Loucy (cell line): ENCODE measurements at regions not wholly inside any gene's neighbourhood (a gene's known extent, or its start where the extent isn't known, plus 50 kb on each side); places are given as distances from the start of the nearest gene placed in this dataset.

Source experiments
- H2AFZ ChIP-seq: fragments of 200-600 bp; sonication (generic); 2 replicates; pipeline ENCODE4 v1.6.0; 2016; ENCODE audit warnings: antibody characterized with exemption, mild to moderate bottlenecking, low read length, moderate library complexity
- H3F3A ChIP-seq: fragments of 200-600 bp; 2 replicates; pipeline ENCODE4 v1.6.0; 2016; ENCODE audit warnings: antibody characterized with exemption, low read depth, mild to moderate bottlenecking
- H3K27me3 ChIP-seq: fragments of 200-600 bp; sonication (generic); 2 replicates; pipeline ENCODE4 v1.6.1; 2014; ENCODE audit warnings: low read length, mild to moderate bottlenecking; ENCODE audit not compliant: insufficient read depth, poor library complexity, severe bottlenecking
- H3K36me3 ChIP-seq: fragments of 200-600 bp; sonication (generic); 2 replicates; pipeline ENCODE4 v1.6.1; 2016; ENCODE audit warnings: low read length; ENCODE audit not compliant: insufficient read depth
- H3K4me1 ChIP-seq: fragments of 200-600 bp; sonication (generic); 2 replicates; pipeline ENCODE4 v1.5.1; 2014; ENCODE audit warnings: low read length, mild to moderate bottlenecking; ENCODE audit not compliant: insufficient read depth, poor library complexity, severe bottlenecking
- H3K4me2 ChIP-seq: fragments of 200-600 bp; sonication (generic); 2 replicates; pipeline ENCODE4 v1.6.0; 2014; ENCODE audit warnings: antibody characterized with exemption, low read length, low read depth, mild to moderate bottlenecking; ENCODE audit not compliant: poor library complexity, severe bottlenecking
- H3K4me3 ChIP-seq: fragments of 200-600 bp; sonication (generic); 2 replicates; pipeline ENCODE4 v1.5.1; 2014; ENCODE audit warnings: low read length, mild to moderate bottlenecking, mixed read lengths; ENCODE audit not compliant: poor library complexity, severe bottlenecking
- H3K79me2 ChIP-seq: fragments of 200-600 bp; sonication (generic); 2 replicates; pipeline ENCODE4 v1.6.1; 2014; ENCODE audit warnings: low read length; ENCODE audit not compliant: insufficient read depth
- H3K9ac ChIP-seq: fragments of 200-600 bp; sonication (generic); 2 replicates; pipeline ENCODE4 v1.6.0; 2014; ENCODE audit warnings: mild to moderate bottlenecking, low read depth, low read length, moderate library complexity; ENCODE audit not compliant: poor library complexity, severe bottlenecking
- H3K9me2 ChIP-seq: fragments of 200-600 bp; sonication (generic); replicated peaks from 2 replicates; pipeline ENCODE4 v1.6.1; 2016; ENCODE audit warnings: low read depth, low read length, mixed read lengths
- H3K9me3 ChIP-seq: fragments of 200-600 bp; sonication (generic); 2 replicates; pipeline ENCODE4 v1.6.1; 2014; ENCODE audit warnings: mild to moderate bottlenecking, antibody characterized with exemption, low read length, low read depth; ENCODE audit not compliant: insufficient read depth
- H4K20me1 ChIP-seq: fragments of 200-600 bp; sonication (generic); 2 replicates; pipeline ENCODE4 v1.6.0; 2014; ENCODE audit warnings: antibody characterized with exemption, low read length, mild to moderate bottlenecking; ENCODE audit not compliant: insufficient read depth, poor library complexity, severe bottlenecking
- EZH2phosphoT487 ChIP-seq: fragments of 200-600 bp; IDR thresholded peaks from 2 replicates; pipeline ENCODE4 v1.6.1; 2018; ENCODE audit warnings: antibody characterized with exemption, mild to moderate bottlenecking, moderate library complexity, borderline replicate concordance
- TF ChIP-seq, protein P1 (sequence below): fragments of 200-600 bp; sonication (generic); conservative IDR thresholded peaks from 2 replicates; pipeline ENCODE4 v1.5.1; 2014; ENCODE audit warnings: mild to moderate bottlenecking, antibody characterized with exemption, low read length

DNA sequence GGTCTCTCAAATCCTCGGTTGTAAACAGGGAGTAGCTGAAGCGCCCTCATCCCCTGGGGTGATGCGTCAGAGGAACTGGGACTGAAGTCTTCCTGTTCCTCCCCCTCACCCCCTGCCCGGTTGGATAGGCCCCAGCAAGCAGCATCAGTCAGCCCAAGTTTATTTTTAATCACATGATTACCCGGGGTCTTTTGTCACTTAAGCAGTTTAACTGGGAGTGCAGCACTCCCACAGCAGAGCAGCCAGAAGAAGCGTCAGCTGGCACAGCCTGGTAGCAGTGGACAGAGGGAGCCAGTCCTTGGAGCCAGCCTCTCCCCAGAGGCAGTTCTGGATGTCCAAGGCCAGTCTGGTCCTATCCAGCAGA is 342.1 kb downstream of the CTTN start:
- Histone ChIP-seq H3K36me3 (no peaks in the 10 kb centered on the region), H3K9ac (no peak overlapping the region), H3K9me3 (peaks cover 31% of the 10 kb centered on the region; the same call in 1 of the 2 replicates), H3K4me3 (no peak overlapping the region), H3F3A (no peaks in the 10 kb centered on the region), H3K79me2 (no peaks in the 10 kb centered on the region), H3K27me3 (no peaks in the 10 kb centered on the region), H2AFZ (no peak overlapping the region), H3K4me1 (no peaks in the 10 kb centered on the region), H4K20me1 (no peaks in the 10 kb centered on the region), H3K4me2 (no peak overlapping the region), H3K9me2 (no peaks in the 10 kb centered on the region)
- TF ChIP-seq, protein P1, sequence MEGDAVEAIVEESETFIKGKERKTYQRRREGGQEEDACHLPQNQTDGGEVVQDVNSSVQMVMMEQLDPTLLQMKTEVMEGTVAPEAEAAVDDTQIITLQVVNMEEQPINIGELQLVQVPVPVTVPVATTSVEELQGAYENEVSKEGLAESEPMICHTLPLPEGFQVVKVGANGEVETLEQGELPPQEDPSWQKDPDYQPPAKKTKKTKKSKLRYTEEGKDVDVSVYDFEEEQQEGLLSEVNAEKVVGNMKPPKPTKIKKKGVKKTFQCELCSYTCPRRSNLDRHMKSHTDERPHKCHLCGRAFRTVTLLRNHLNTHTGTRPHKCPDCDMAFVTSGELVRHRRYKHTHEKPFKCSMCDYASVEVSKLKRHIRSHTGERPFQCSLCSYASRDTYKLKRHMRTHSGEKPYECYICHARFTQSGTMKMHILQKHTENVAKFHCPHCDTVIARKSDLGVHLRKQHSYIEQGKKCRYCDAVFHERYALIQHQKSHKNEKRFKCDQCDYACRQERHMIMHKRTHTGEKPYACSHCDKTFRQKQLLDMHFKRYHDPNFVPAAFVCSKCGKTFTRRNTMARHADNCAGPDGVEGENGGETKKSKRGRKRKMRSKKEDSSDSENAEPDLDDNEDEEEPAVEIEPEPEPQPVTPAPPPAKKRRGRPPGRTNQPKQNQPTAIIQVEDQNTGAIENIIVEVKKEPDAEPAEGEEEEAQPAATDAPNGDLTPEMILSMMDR = no peak
- TF ChIP-seq EZH2phosphoT487 = no peak

DNA sequence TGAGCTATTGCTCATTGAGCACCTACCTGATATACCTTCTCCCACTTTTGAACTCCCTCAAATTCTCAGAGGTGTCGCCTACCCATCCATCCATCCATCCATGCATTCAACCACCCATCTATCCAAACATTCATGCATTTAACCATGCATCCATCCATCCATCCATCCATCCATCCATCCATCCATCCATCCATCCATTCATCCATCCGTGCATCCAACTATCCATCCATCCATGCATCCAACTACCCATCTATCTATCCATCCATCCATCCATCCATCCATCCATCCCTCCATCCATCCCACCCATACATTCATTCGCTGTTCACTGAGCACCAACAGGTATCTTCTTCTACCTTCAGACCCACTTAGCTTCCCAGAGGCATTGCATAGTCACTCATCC is 342.8 kb downstream of the CTTN start:
- no peak for TF ChIP-seq EZH2phosphoT487
- H3K9me3 ChIP-seq = peaks cover 27% of the 10 kb centered on the region; the same call in 1 of the 2 replicates

DNA sequence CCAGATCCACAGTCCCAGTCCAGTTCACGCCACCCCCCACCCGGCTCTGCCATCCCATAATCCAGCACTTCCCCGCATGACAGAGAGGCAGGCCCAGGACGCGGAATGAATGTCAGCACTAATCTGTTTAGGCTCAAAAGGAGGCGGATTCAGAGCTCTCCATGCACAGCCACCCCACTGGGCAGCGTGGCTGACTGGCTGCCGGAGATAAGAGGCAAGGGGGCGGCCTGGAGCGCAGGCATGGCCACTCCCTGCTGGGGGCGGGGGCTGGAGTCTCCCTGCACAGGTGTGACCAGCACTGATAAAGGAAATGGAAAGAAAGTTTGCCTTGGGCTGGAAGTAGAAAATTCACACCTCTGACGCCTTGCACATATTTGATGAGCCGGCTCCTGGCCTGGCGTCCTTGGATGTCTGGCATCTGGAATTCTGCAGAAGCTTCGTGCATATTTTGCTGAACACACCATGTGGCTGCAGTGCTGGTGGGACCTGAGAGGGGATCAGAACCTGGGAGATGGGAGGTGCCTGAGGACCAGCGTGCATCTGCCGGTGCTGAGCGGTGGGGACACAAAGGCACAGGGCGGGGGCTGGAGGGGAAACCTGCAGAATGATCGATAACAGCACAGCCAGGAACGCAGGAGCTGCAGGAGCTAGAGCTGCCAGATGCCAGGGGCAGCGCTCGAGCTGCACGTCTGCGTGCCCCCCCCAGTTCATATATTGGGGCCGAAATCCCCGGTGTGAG is 344.4 kb downstream of the CTTN start:
- H3K36me3 ChIP-seq = no peaks in the 10 kb centered on the region
- H3K4me3 ChIP-seq = no peak overlapping the region

More for the DNA sequence above, 342.8 kb downstream of the CTTN start:
- no peaks in the 10 kb centered on the region for H3K36me3 ChIP-seq
- no peaks in the 10 kb centered on the region for H4K20me1 ChIP-seq
- H2AFZ ChIP-seq = no peak overlapping the region
- no peaks in the 10 kb centered on the region for H3K27me3 ChIP-seq
- no peaks in the 10 kb centered on the region for H3K4me1 ChIP-seq
- H3K4me2 ChIP-seq = no peak overlapping the region
- H3K4me3 ChIP-seq = no peak overlapping the region
- H3F3A ChIP-seq = no peaks in the 10 kb centered on the region
- no peaks in the 10 kb centered on the region for H3K79me2 ChIP-seq
- H3K9me2 ChIP-seq = no peaks in the 10 kb centered on the region
- no peak overlapping the region for H3K9ac ChIP-seq

More for the DNA sequence above, 344.4 kb downstream of the CTTN start:
- no peaks in the 10 kb centered on the region for H3K27me3 ChIP-seq
- no peaks in the 10 kb centered on the region for H3K9me2 ChIP-seq
- H3K4me2 ChIP-seq = no peak overlapping the region
- no peaks in the 10 kb centered on the region for H3K4me1 ChIP-seq
- H3F3A ChIP-seq = no peaks in the 10 kb centered on the region
- H4K20me1 ChIP-seq = no peaks in the 10 kb centered on the region
- TF ChIP-seq, protein P1 = no peak
- TF ChIP-seq EZH2phosphoT487 = no peak
- H3K79me2 ChIP-seq = no peaks in the 10 kb centered on the region
- no peak overlapping the region for H2AFZ ChIP-seq
- H3K9ac ChIP-seq = no peak overlapping the region
- peaks cover 32% of the 10 kb centered on the region; the same call in 1 of the 2 replicates for H3K9me3 ChIP-seq
